GM12878 (cell line): ENCODE measurements at regions not wholly inside any gene's neighbourhood (a gene's known extent, or its start where the extent isn't known, plus 50 kb on each side); places are given as distances from the start of the nearest gene placed in this dataset.

ENCODE experiments used
- ATAC-seq: fragments of 200-7000 bp; cut with Tn5 transposase; 3 replicates; pipeline ENCODE4 v1.9.1; 2020; ENCODE audit warnings: mild to moderate bottlenecking, moderate library complexity
- BruUV-seq: library from RNA; stranded (reverse); fragments of 400-500 nt; replicated peaks from 2 replicates; lab custom pipeline; 2021; lab: Mats Ljungman, UMichigan
- CTCF ChIA-PET: fragments of 300-600 bp; sonication (Branson Sonifier 250); formaldehyde crosslinking; extraction: SDS; loops from one replicate; lab custom pipeline; 2021; ENCODE audit warnings: inconsistent platforms; lab: Yijun Ruan, JAX
- POLR2A ChIA-PET: fragments of 350-600 bp; formaldehyde crosslinking; extraction: SDS; loops from one replicate; lab custom pipeline; 2021; ENCODE audit warnings: inconsistent platforms; lab: Charles Lee
- RAD21 ChIA-PET: fragments of 300-600 bp; sonication (Branson Sonifier 250); formaldehyde crosslinking; loops from one replicate; lab custom pipeline; 2023; ENCODE audit warnings: antibody characterized with exemption; ENCODE audit not compliant: unreplicated experiment; lab: Charles Lee
- SMC1A ChIA-PET: fragments of 300-600 bp; sonication (Branson Sonifier 250); formaldehyde crosslinking; loops from one replicate; lab custom pipeline; 2023; ENCODE audit not compliant: unreplicated experiment, uncharacterized antibody; lab: Charles Lee
- DNase-seq: peaks from one replicate; pipeline ENCODE4 v3.0.0-alpha.2; 2011; ENCODE audit warnings: low read depth, low spot score
- FAIRE-seq: peaks from 3 replicates; lab custom pipeline; 2011; peaks lifted over from hg19 to GRCh38; lab: Jason Lieb, UNC
- H2AFZ ChIP-seq: 2 replicates; pipeline ENCODE4 v1.6.0; 2011; ENCODE audit warnings: low read depth, low read length, control low read depth; ENCODE audit not compliant: control insufficient read depth
- H3K27ac ChIP-seq: 2 replicates; pipeline ENCODE4 v1.5.1; 2011; ENCODE audit warnings: control low read depth; ENCODE audit not compliant: control insufficient read depth, insufficient read depth
- H3K27me3 ChIP-seq, 2 experiments: replicated peaks in 1 of 2; 2 replicates each; pipeline versions ENCODE4 v1.6.0 to v1.6.1; 2011; ENCODE audit warnings: low read length in 1 of 2; ENCODE audit not compliant: control insufficient read depth in 2 of 2, insufficient read depth in 2 of 2
- H3K36me3 ChIP-seq, 2 experiments: 2 replicates each; pipeline ENCODE4 v1.5.1; 2011; ENCODE audit warnings: low read length in 1 of 2; ENCODE audit not compliant: control insufficient read depth in 2 of 2, insufficient read depth in 2 of 2
- H3K4me1 ChIP-seq: 2 replicates; pipeline ENCODE4 v1.6.1; 2011; ENCODE audit warnings: mild to moderate bottlenecking, low read length, moderate library complexity, mixed read lengths; ENCODE audit not compliant: control insufficient read depth, insufficient read depth
- H3K4me2 ChIP-seq: 2 replicates; pipeline ENCODE4 v1.6.0; 2011; ENCODE audit warnings: control low read depth; ENCODE audit not compliant: control insufficient read depth, insufficient read depth
- H3K4me3 ChIP-seq: fragments of 200-600 bp; sonication (generic); 2 replicates; pipeline ENCODE4 v1.5.1; 2016
- H3K79me2 ChIP-seq: 2 replicates; pipeline ENCODE4 v1.6.0; 2011; ENCODE audit warnings: low read length; ENCODE audit not compliant: control insufficient read depth, insufficient read depth
- H3K9ac ChIP-seq: 2 replicates; pipeline ENCODE4 v1.8.0; 2011; ENCODE audit warnings: low read length, control low read depth, mixed read lengths; ENCODE audit not compliant: control insufficient read depth, insufficient read depth
- H3K9me3 ChIP-seq: replicated peaks from 3 replicates; pipeline ENCODE4 v1.5.1; 2011; ENCODE audit warnings: mild to moderate bottlenecking, low read length; ENCODE audit not compliant: control insufficient read depth, insufficient read depth
- H4K20me1 ChIP-seq: 2 replicates; pipeline ENCODE4 v1.6.0; 2011; ENCODE audit not compliant: control insufficient read depth, insufficient read depth
- ATF7 ChIP-seq: fragments of 450-650 bp; IDR thresholded peaks from 2 replicates; pipeline ENCODE4 v1.6.1; 2016; ENCODE audit warnings: low read depth, mild to moderate bottlenecking
- CBX3 ChIP-seq: fragments of 200-600 bp; sonication (generic); IDR thresholded peaks from 2 replicates; pipeline ENCODE4 v1.6.1; 2016; ENCODE audit warnings: low read depth, borderline replicate concordance
- CHD2 ChIP-seq: IDR thresholded peaks from 2 replicates; pipeline ENCODE4 v1.6.1; 2011; ENCODE audit warnings: low read depth, low read length, improper control_type of control experiment, borderline replicate concordance
- CHD4 ChIP-seq: fragments of 200-600 bp; sonication (generic); IDR thresholded peaks from 2 replicates; pipeline ENCODE4 v1.6.1; 2016; ENCODE audit warnings: mild to moderate bottlenecking
- FOS ChIP-seq: IDR thresholded peaks from 3 replicates; pipeline ENCODE4 v1.6.1; 2011; ENCODE audit warnings: borderline replicate concordance; ENCODE audit not compliant: insufficient read length; ENCODE audit errors: extremely low read depth
- HDAC6 ChIP-seq: fragments of 200-600 bp; sonication (generic); IDR thresholded peaks from one replicate; pipeline ENCODE4 v1.8.0; 2017; ENCODE audit warnings: antibody characterized with exemption; ENCODE audit not compliant: unreplicated experiment
- KLF5 ChIP-seq: fragments of 450-650 bp; IDR thresholded peaks from 2 replicates; pipeline ENCODE4 v1.6.1; 2014; ENCODE audit warnings: mild to moderate bottlenecking; ENCODE audit not compliant: partially characterized antibody
- LARP7 ChIP-seq: fragments of 450-650 bp; IDR thresholded peaks from 2 replicates; pipeline ENCODE4 v1.6.1; 2017; ENCODE audit warnings: mild to moderate bottlenecking
- MTA2 ChIP-seq: fragments of 450-650 bp; IDR thresholded peaks from 2 replicates; pipeline ENCODE4 v1.6.1; 2016; ENCODE audit warnings: low read depth, mild to moderate bottlenecking, moderate library complexity
- NFYA ChIP-seq: IDR thresholded peaks from 2 replicates; pipeline ENCODE4 v1.6.1; 2011; ENCODE audit warnings: low read depth, mild to moderate bottlenecking, low read length, improper control_type of control experiment, borderline replicate concordance
- NRF1 ChIP-seq: conservative IDR thresholded peaks from 2 replicates; pipeline ENCODE4 v1.6.1; 2011; ENCODE audit warnings: mild to moderate bottlenecking, low read depth, low read length, improper control_type of control experiment
- PAX5 ChIP-seq: IDR thresholded peaks from 2 replicates; pipeline ENCODE4 v1.6.1; 2011; ENCODE audit warnings: low read depth, low read length, borderline replicate concordance
- POLR2A ChIP-seq: IDR thresholded peaks from 2 replicates; pipeline ENCODE4 v1.6.1; 2011; ENCODE audit warnings: low read depth, mild to moderate bottlenecking, low read length
- RAD51 ChIP-seq: fragments of 450-650 bp; IDR thresholded peaks from 2 replicates; pipeline ENCODE4 v1.6.1; 2016; ENCODE audit warnings: moderate library complexity, mild to moderate bottlenecking, inconsistent platforms
- SMAD5 ChIP-seq: IDR thresholded peaks from 2 replicates; pipeline ENCODE4 v1.6.1; 2016; ENCODE audit warnings: antibody characterized with exemption, low read depth
- YY1 ChIP-seq: IDR thresholded peaks from 2 replicates; pipeline ENCODE4 v1.6.1; 2011; ENCODE audit warnings: low read depth, mild to moderate bottlenecking, low read length
- WGBS: methylation state at CpG from one replicate; pipeline ENCODE4 v1.1.6; 2016; ENCODE audit warnings: low lambda C conversion rate; ENCODE audit not compliant: insufficient replicate concordance, insufficient coverage; ENCODE audit errors: missing lambda C conversion rate; 5-methylcytosine and 5-hydroxymethylcytosine counted together
- in situ Hi-C: fragments of 300-500 bp; cut with MboI; formaldehyde crosslinking; loops from 9 replicates; pipeline ENCODE4 v1.14.3; 2018; ENCODE audit warnings: mixed read lengths
- intact Hi-C: fragments of 100-400 bp; cut with micrococcal nuclease; formaldehyde crosslinking; loops from one replicate; pipeline ENCODE4 v1.14.2; 2022; ENCODE audit not compliant: unreplicated experiment
- TF ChIP-seq, protein P1 (sequence below): IDR thresholded peaks from 2 replicates; pipeline ENCODE4 v1.6.1; 2012; ENCODE audit warnings: low read depth, low read length, improper control_type of control experiment
- TF ChIP-seq, protein P2 (sequence below): IDR thresholded peaks from 2 replicates; pipeline ENCODE4 v1.6.1; 2011; ENCODE audit warnings: low read depth, low read length, improper control_type of control experiment, borderline replicate concordance
- TF ChIP-seq, protein P3 (sequence below): fragments of 450-650 bp; IDR thresholded peaks from 2 replicates; pipeline ENCODE4 v1.6.1; 2017; ENCODE audit warnings: low read depth, mild to moderate bottlenecking, moderate library complexity

DNA sequence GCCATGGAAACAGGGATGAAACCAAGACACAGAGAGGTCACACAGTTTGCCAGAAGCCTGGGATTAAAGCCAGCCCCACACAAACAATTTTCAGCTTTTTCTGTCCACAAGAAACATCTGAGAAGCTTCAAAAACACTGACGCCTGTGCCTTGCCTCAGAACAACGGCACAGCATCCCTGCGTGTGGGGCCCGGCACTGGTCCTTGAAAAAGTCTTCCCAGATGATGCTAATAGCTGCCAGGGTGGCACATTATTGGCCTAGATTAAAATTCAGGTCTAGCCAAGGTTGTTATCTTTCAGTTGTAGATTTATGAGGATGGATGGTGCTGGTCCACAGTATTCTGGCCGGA lies 321.4 kb downstream of the HAPSTR1 start (continued):
- TF ChIP-seq NRF1, result no peak

DNA sequence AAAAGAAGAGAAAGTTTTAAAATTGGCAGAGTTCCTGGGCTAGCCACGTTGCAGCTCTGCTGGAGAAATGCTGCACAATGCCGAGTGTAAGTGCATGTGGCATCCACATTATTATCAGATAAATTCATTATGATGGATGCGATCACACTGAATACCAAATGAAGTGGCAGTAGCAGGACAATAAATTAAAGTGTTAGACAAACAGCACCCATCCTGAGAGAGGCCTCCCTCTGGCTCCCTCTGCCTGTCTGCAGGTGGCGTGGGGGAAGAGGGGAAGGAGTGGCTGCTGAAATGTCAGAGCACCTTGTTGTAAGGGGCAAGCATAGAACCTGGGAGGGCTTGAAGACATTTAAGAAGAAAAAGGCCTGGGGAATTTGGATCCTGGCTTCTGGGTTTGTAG lies 324.1 kb downstream of the HAPSTR1 start:
- Histone ChIP-seq H3K79me2 (no peaks in the 10 kb centered on the region), H3K9me3 (no peaks in the 10 kb centered on the region), H4K20me1 (no peaks in the 10 kb centered on the region), H3K4me1 (no peaks in the 10 kb centered on the region), H3K27ac (no peak overlapping the region), H3K27me3 (no peaks in the 10 kb centered on the region), H2AFZ (no peak overlapping the region), H3K9ac (no peak overlapping the region), H3K4me2 (no peak overlapping the region), H3K4me3 (no peak overlapping the region), H3K36me3 (no peaks in the 10 kb centered on the region)
- no peak for DNase-seq
- intact Hi-C loops (no loop called here), in situ Hi-C loops (no loop called here)
- CTCF ChIA-PET, result no interaction called here
- TF ChIP-seq, protein P1, sequence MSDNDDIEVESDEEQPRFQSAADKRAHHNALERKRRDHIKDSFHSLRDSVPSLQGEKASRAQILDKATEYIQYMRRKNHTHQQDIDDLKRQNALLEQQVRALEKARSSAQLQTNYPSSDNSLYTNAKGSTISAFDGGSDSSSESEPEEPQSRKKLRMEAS, result no peak
- TF ChIP-seq NFYA (no peak), LARP7 (no peak), CBX3 (no peak), ATF7 (no peak), HDAC6 (no peak), CHD4 (no peak), PAX5 (no peak), KLF5 (no peak), SMAD5 (no peak), RAD51 (no peak), CHD2 (no peak), POLR2A (no peak), FOS (no peak), YY1 (no peak), MTA2 (no peak)
- TF ChIP-seq, protein P2, sequence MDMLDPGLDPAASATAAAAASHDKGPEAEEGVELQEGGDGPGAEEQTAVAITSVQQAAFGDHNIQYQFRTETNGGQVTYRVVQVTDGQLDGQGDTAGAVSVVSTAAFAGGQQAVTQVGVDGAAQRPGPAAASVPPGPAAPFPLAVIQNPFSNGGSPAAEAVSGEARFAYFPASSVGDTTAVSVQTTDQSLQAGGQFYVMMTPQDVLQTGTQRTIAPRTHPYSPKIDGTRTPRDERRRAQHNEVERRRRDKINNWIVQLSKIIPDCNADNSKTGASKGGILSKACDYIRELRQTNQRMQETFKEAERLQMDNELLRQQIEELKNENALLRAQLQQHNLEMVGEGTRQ, result no peak
- TF ChIP-seq, protein P3, sequence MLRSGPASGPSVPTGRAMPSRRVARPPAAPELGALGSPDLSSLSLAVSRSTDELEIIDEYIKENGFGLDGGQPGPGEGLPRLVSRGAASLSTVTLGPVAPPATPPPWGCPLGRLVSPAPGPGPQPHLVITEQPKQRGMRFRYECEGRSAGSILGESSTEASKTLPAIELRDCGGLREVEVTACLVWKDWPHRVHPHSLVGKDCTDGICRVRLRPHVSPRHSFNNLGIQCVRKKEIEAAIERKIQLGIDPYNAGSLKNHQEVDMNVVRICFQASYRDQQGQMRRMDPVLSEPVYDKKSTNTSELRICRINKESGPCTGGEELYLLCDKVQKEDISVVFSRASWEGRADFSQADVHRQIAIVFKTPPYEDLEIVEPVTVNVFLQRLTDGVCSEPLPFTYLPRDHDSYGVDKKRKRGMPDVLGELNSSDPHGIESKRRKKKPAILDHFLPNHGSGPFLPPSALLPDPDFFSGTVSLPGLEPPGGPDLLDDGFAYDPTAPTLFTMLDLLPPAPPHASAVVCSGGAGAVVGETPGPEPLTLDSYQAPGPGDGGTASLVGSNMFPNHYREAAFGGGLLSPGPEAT, result no peak
- POLR2A ChIA-PET, result no interaction called here
- BruUV-seq, result no TSS peak
- WGBS, result 13% methylated on average over 4 of the region's 4 CpGs
- FAIRE-seq, result no peak
- SMC1A ChIA-PET, result no interaction called here
- no peak for ATAC-seq
- RAD21 ChIA-PET, result no interaction called here
